ENCODE measurements at regions not wholly inside any gene's neighbourhood (a gene's known extent, or its start where the extent isn't known, plus 50 kb on each side); places are given as distances from the start of the nearest gene placed in this dataset.

DNA sequence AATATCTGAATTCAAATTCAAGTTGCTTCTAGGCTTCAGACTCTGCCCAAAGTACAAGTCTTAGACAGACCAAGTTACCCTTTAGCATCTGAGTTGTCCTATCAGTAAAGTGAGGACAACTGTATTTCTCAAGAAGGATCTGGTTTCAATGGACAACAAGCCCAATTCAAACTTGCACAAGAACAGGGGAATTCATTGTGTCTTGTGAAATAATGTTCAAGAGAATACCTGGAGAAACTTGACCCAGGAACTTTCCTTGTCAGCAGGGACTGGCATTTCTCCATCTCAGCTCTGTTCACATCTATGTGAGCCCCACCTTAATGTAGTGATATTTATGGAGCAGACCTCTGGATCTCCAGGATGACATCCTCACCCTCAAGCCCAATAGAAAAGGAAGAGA is 894.9 kb upstream of the SLC10A2 start:
- no peaks in the 10 kb centered on the region for H3K9me2 ChIP-seq (ENCODE audit: insufficient read depth)
- no TSS peak for BruUV-seq (replicated peaks)
- no peak for DNase-seq (ENCODE audit: low read depth, low spot score)
- no peak overlapping the region for H3K9ac ChIP-seq (ENCODE audit: low read length)
- no peaks in the 10 kb centered on the region for H3K27me3 ChIP-seq (ENCODE audit: insufficient read depth, low read length)
- H3K9me3 ChIP-seq (ENCODE audit: control insufficient read depth in 1 of 2, insufficient read depth in 1 of 2, low read depth in 1 of 2, low read length in 2 of 2): no peaks in the 10 kb centered on the region
- H3K79me2 ChIP-seq (ENCODE audit: insufficient read depth, low read length): no peaks in the 10 kb centered on the region
- TF ChIP-seq EGR1 (IDR thresholded peaks at IDR 0.05; ENCODE audit: low read depth) (no peak), SRF (IDR thresholded peaks at IDR 0.05; ENCODE audit: low read depth) (no peak), ZNF274 (IDR thresholded peaks at IDR 0.05; ENCODE audit: low read depth, low read length) (no peak), ZFX (IDR thresholded peaks at IDR 0.05) (no peak), CBX3 (IDR thresholded peaks at IDR 0.05; ENCODE audit: low read depth) (no peak), EZH2 (IDR thresholded peaks at IDR 0.05) (no peak), EZH2phosphoT487 (IDR thresholded peaks at IDR 0.05; ENCODE audit: borderline replicate concordance) (no peak), ATF3 (IDR thresholded peaks at IDR 0.05) (no peak), CTCF (IDR thresholded peaks at IDR 0.05 in 2 of 3, conservative IDR thresholded peaks at IDR 0.05 in 1 of 3; ENCODE audit: borderline replicate concordance in 1 of 3, insufficient read depth in 1 of 3, low read depth in 2 of 3, low read length in 2 of 3) (no peak), SP1 (IDR thresholded peaks at IDR 0.05; ENCODE audit: low read depth) (no peak), YY1 (IDR thresholded peaks at IDR 0.05; ENCODE audit: extremely low read depth, insufficient replicate concordance, low read depth, low read length) (no peak), SIN3A (IDR thresholded peaks at IDR 0.05; ENCODE audit: low read depth) (no peak), FOSL1 (IDR thresholded peaks at IDR 0.05; ENCODE audit: low read depth) (no peak)
- TF ChIP-seq, protein P1, sequence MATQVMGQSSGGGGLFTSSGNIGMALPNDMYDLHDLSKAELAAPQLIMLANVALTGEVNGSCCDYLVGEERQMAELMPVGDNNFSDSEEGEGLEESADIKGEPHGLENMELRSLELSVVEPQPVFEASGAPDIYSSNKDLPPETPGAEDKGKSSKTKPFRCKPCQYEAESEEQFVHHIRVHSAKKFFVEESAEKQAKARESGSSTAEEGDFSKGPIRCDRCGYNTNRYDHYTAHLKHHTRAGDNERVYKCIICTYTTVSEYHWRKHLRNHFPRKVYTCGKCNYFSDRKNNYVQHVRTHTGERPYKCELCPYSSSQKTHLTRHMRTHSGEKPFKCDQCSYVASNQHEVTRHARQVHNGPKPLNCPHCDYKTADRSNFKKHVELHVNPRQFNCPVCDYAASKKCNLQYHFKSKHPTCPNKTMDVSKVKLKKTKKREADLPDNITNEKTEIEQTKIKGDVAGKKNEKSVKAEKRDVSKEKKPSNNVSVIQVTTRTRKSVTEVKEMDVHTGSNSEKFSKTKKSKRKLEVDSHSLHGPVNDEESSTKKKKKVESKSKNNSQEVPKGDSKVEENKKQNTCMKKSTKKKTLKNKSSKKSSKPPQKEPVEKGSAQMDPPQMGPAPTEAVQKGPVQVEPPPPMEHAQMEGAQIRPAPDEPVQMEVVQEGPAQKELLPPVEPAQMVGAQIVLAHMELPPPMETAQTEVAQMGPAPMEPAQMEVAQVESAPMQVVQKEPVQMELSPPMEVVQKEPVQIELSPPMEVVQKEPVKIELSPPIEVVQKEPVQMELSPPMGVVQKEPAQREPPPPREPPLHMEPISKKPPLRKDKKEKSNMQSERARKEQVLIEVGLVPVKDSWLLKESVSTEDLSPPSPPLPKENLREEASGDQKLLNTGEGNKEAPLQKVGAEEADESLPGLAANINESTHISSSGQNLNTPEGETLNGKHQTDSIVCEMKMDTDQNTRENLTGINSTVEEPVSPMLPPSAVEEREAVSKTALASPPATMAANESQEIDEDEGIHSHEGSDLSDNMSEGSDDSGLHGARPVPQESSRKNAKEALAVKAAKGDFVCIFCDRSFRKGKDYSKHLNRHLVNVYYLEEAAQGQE (IDR thresholded peaks at IDR 0.05; ENCODE audit: low read depth): no peak
- TF ChIP-seq, protein P2, sequence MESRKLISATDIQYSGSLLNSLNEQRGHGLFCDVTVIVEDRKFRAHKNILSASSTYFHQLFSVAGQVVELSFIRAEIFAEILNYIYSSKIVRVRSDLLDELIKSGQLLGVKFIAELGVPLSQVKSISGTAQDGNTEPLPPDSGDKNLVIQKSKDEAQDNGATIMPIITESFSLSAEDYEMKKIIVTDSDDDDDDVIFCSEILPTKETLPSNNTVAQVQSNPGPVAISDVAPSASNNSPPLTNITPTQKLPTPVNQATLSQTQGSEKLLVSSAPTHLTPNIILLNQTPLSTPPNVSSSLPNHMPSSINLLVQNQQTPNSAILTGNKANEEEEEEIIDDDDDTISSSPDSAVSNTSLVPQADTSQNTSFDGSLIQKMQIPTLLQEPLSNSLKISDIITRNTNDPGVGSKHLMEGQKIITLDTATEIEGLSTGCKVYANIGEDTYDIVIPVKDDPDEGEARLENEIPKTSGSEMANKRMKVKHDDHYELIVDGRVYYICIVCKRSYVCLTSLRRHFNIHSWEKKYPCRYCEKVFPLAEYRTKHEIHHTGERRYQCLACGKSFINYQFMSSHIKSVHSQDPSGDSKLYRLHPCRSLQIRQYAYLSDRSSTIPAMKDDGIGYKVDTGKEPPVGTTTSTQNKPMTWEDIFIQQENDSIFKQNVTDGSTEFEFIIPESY (IDR thresholded peaks at IDR 0.05; ENCODE audit: extremely low read depth, insufficient replicate concordance, low read length): no peak
- ChIA-PET CTCF (no interaction called here), POLR2A (no interaction called here), RAD21 (ENCODE audit: low non-redundant PET in 1 of 2, low total read pairs in 2 of 2, uncharacterized antibody in 2 of 2, unreplicated experiment in 2 of 2) (no interaction called here)
- no peaks in the 10 kb centered on the region for H3K4me1 ChIP-seq (ENCODE audit: control insufficient read depth in 1 of 2, insufficient read depth in 2 of 2, low read length in 2 of 2)
- no peak overlapping the region for H3K27ac ChIP-seq (ENCODE audit: low read depth, low read length)
- intact Hi-C loops (cut with micrococcal nuclease): no loop called here
- no peak overlapping the region for H2AFZ ChIP-seq (ENCODE audit: low read depth, low read length, poor library complexity, severe bottlenecking)
- no peak for ATAC-seq
- no peaks in the 10 kb centered on the region for H3K36me3 ChIP-seq (ENCODE audit: control insufficient read depth in 1 of 2, insufficient read depth in 2 of 2, low read length in 2 of 2)
- H3K4me3 ChIP-seq (replicated peaks in 1 of 2; ENCODE audit: low read depth in 1 of 2, low read length in 2 of 2): no peak overlapping the region
- H4K20me1 ChIP-seq (ENCODE audit: insufficient read depth): no peaks in the 10 kb centered on the region
- no peak overlapping the region for H3K4me2 ChIP-seq (ENCODE audit: low read length)

All from HCT116 (cell line).